GM23338 (cell line): ENCODE measurements at regions not wholly inside any gene's neighbourhood (a gene's known extent, or its start where the extent isn't known, plus 50 kb on each side); places are given as distances from the start of the nearest gene placed in this dataset.

ENCODE experiments used
- ATAC-seq: fragments of 200-7000 bp; cut with Tn5 transposase; 3 replicates; pipeline ENCODE4 v1.9.1; 2020
- DNase-seq: peaks from one replicate; pipeline ENCODE4 v3.0.0-alpha.2; 2015; ENCODE audit warnings: low spot score
- H2AFZ ChIP-seq: fragments of 200-600 bp; sonication (generic); 2 replicates; pipeline ENCODE4 v1.8.0; 2016; ENCODE audit warnings: antibody characterized with exemption, mild to moderate bottlenecking, moderate library complexity
- H3F3A ChIP-seq: fragments of 200-600 bp; sonication (generic); replicated peaks from 2 replicates; pipeline ENCODE4 v1.8.0; 2017; ENCODE audit warnings: antibody characterized with exemption, mixed run types, low read depth
- H3K27ac ChIP-seq: fragments of 200-600 bp; sonication (generic); 2 replicates; pipeline ENCODE4 v1.6.1; 2016; ENCODE audit warnings: low read depth
- H3K27me3 ChIP-seq: fragments of 200-600 bp; sonication (generic); 2 replicates; pipeline ENCODE4 v1.8.0; 2016; ENCODE audit warnings: mild to moderate bottlenecking, mixed run types, moderate library complexity; ENCODE audit not compliant: insufficient read depth
- H3K36me3 ChIP-seq: fragments of 200-600 bp; sonication (generic); 2 replicates; pipeline ENCODE4 v1.8.0; 2016; ENCODE audit warnings: mild to moderate bottlenecking; ENCODE audit not compliant: insufficient read depth
- H3K4me1 ChIP-seq: fragments of 200-600 bp; sonication (generic); 2 replicates; pipeline ENCODE4 v1.8.0; 2016; ENCODE audit warnings: mild to moderate bottlenecking, moderate library complexity; ENCODE audit not compliant: insufficient read depth
- H3K4me2 ChIP-seq: fragments of 200-600 bp; sonication (generic); 2 replicates; pipeline ENCODE4 v1.7.1; 2017; ENCODE audit warnings: mixed run types
- H3K4me3 ChIP-seq: fragments of 200-600 bp; sonication (generic); 2 replicates; pipeline ENCODE4 v1.6.1; 2016; ENCODE audit warnings: mixed run types
- H3K79me2 ChIP-seq: fragments of 200-600 bp; sonication (generic); replicated peaks from 2 replicates; pipeline ENCODE4 v1.8.0; 2017; ENCODE audit warnings: mild to moderate bottlenecking; ENCODE audit not compliant: insufficient read depth
- H3K9me2 ChIP-seq: fragments of 200-600 bp; sonication (generic); 2 replicates; pipeline ENCODE4 v1.8.0; 2017; ENCODE audit not compliant: insufficient read depth
- H4K20me1 ChIP-seq: fragments of 200-600 bp; sonication (generic); replicated peaks from 2 replicates; pipeline ENCODE4 v1.8.0; 2017; ENCODE audit warnings: mild to moderate bottlenecking; ENCODE audit not compliant: insufficient read depth
- H3K27ac Mint-ChIP-seq: 2 replicates; pipeline ENCODE4 v1.8.0; 2020; ENCODE audit warnings: inconsistent platforms, mild to moderate bottlenecking, moderate library complexity, mixed read lengths
- H3K27me3 Mint-ChIP-seq: 3 replicates; pipeline ENCODE4 v1.8.0; 2022; ENCODE audit warnings: low read depth, mild to moderate bottlenecking, moderate library complexity, mixed read lengths, inconsistent platforms; ENCODE audit not compliant: insufficient read depth, poor library complexity
- H3K36me3 Mint-ChIP-seq: 3 replicates; pipeline ENCODE4 v1.8.0; 2021; ENCODE audit warnings: low read depth, mild to moderate bottlenecking, inconsistent platforms, moderate library complexity, mixed read lengths
- H3K4me1 Mint-ChIP-seq: 3 replicates; pipeline ENCODE4 v1.8.0; 2020; ENCODE audit warnings: mild to moderate bottlenecking, inconsistent platforms, mixed read lengths
- H3K4me3 Mint-ChIP-seq: 3 replicates; pipeline ENCODE4 v1.8.0; 2021; ENCODE audit warnings: moderate library complexity, mild to moderate bottlenecking, inconsistent platforms, mixed read lengths
- H3K9me3 Mint-ChIP-seq: 3 replicates; pipeline ENCODE4 v1.8.0; 2020; ENCODE audit warnings: moderate library complexity, mild to moderate bottlenecking, inconsistent platforms, mixed read lengths
- CREB1 ChIP-seq: fragments of 250-450 bp; sonication (Bioruptor Pico); IDR thresholded peaks from 2 replicates; pipeline ENCODE4 v1.5.0; 2020; ENCODE audit warnings: low read depth, mild to moderate bottlenecking, moderate library complexity
- EZH2 ChIP-seq: fragments of 200-600 bp; sonication (generic); IDR thresholded peaks from one replicate; pipeline ENCODE4 v1.8.0; 2017; ENCODE audit warnings: antibody characterized with exemption, mild to moderate bottlenecking, low read depth; ENCODE audit not compliant: unreplicated experiment
- EZH2phosphoT487 ChIP-seq: fragments of 200-600 bp; sonication (generic); IDR thresholded peaks from one replicate; pipeline ENCODE4 v1.8.1; 2018; ENCODE audit warnings: antibody characterized with exemption; ENCODE audit not compliant: unreplicated experiment
- JUNB ChIP-seq: IDR thresholded peaks from one replicate; pipeline ENCODE4 v1.6.1; 2016; ENCODE audit warnings: antibody characterized with exemption; ENCODE audit not compliant: unreplicated experiment
- NANOG ChIP-seq: IDR thresholded peaks from 2 replicates; pipeline ENCODE4 v1.6.1; 2016; ENCODE audit warnings: antibody characterized with exemption, borderline replicate concordance
- POLR2AphosphoS5 ChIP-seq: IDR thresholded peaks from 2 replicates; pipeline ENCODE4 v1.6.1; 2016; ENCODE audit warnings: antibody characterized with exemption, low read depth
- STAT1 ChIP-seq: IDR thresholded peaks from one replicate; pipeline ENCODE4 v1.6.1; 2016; ENCODE audit warnings: antibody characterized with exemption; ENCODE audit not compliant: unreplicated experiment
- ZNF114 ChIP-seq: fragments of 250-450 bp; sonication (Bioruptor Pico); IDR thresholded peaks from 2 replicates; pipeline ENCODE4 v1.5.0; 2020; ENCODE audit warnings: mild to moderate bottlenecking, moderate library complexity
- ZNF331 ChIP-seq: fragments of 250-450 bp; sonication (Bioruptor Pico); IDR thresholded peaks from 2 replicates; pipeline ENCODE4 v1.5.0; 2020; ENCODE audit warnings: low read depth, mild to moderate bottlenecking, moderate library complexity
- ZNF462 ChIP-seq: fragments of 250-450 bp; sonication (Bioruptor Pico); IDR thresholded peaks from 2 replicates; pipeline ENCODE4 v1.5.0; 2020; ENCODE audit warnings: mild to moderate bottlenecking, moderate library complexity
- TF ChIP-seq, protein P1 (sequence below), 2 experiments: fragments of 200-600 bp in 1 of 2; sonication (generic) in 1 of 2; conservative IDR thresholded peaks; 2 replicates each; pipeline versions ENCODE4 v1.5.1 to v1.6.1; 2016 to 2017; ENCODE audit warnings: antibody characterized with exemption in 2 of 2, low read depth in 2 of 2, mild to moderate bottlenecking in 2 of 2, moderate library complexity in 1 of 2
- TF ChIP-seq, protein P2 (sequence below): IDR thresholded peaks from one replicate; pipeline ENCODE4 v1.6.1; 2018; ENCODE audit warnings: antibody characterized with exemption; ENCODE audit not compliant: unreplicated experiment
- TF ChIP-seq, protein P3 (sequence below): IDR thresholded peaks from 2 replicates; pipeline ENCODE4 v1.6.1; 2016; ENCODE audit warnings: antibody characterized with exemption

DNA sequence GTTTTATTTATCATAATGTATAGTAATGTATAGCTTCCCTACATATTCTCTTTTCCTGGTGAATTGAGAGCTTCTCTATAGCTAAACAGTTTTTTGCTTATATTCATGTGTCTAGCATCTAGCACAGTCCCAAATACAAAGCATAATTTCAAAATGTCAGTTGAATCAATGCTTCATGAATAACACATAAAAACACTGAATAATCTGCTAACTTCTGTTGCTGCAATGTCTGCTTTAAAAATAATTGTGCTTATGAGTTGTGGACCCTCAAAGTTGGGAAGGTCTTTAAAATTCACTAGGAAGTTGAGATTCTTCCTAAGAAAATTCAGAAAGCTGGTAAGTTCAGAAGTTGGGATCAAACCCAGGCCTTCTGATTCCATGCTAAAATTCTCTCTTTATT lies 600.9 kb upstream of the FAM98A start:
- ATAC-seq (no peak), DNase-seq (no peak)
- no peak overlapping the region for H3K4me3 Mint-ChIP-seq
- Histone ChIP-seq H3K9me2 (peaks cover 6% of the 10 kb centered on the region; the same call in 1 of the 2 replicates), H2AFZ (no peak overlapping the region), H3F3A (no peaks in the 10 kb centered on the region), H3K4me2 (no peak overlapping the region), H3K36me3 (no peaks in the 10 kb centered on the region), H4K20me1 (no peaks in the 10 kb centered on the region), H3K27me3 (no peaks in the 10 kb centered on the region), H3K4me1 (no peaks in the 10 kb centered on the region), H3K27ac (no peak overlapping the region), H3K4me3 (no peak overlapping the region), H3K79me2 (no peaks in the 10 kb centered on the region)
- H3K4me1 Mint-ChIP-seq = no peaks in the 10 kb centered on the region
- H3K9me3 Mint-ChIP-seq = peaks cover 5% of the 10 kb centered on the region; the same call in 2 of the 3 replicates
- TF ChIP-seq, protein P1, sequence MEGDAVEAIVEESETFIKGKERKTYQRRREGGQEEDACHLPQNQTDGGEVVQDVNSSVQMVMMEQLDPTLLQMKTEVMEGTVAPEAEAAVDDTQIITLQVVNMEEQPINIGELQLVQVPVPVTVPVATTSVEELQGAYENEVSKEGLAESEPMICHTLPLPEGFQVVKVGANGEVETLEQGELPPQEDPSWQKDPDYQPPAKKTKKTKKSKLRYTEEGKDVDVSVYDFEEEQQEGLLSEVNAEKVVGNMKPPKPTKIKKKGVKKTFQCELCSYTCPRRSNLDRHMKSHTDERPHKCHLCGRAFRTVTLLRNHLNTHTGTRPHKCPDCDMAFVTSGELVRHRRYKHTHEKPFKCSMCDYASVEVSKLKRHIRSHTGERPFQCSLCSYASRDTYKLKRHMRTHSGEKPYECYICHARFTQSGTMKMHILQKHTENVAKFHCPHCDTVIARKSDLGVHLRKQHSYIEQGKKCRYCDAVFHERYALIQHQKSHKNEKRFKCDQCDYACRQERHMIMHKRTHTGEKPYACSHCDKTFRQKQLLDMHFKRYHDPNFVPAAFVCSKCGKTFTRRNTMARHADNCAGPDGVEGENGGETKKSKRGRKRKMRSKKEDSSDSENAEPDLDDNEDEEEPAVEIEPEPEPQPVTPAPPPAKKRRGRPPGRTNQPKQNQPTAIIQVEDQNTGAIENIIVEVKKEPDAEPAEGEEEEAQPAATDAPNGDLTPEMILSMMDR (conservative IDR thresholded peaks at IDR 0.05; ENCODE audit: low read depth in 2 of 2) = no peak
- TF ChIP-seq POLR2AphosphoS5 (no peak), CREB1 (no peak), EZH2phosphoT487 (no peak), NANOG (no peak), ZNF462 (no peak), JUNB (no peak), STAT1 (no peak), EZH2 (no peak), ZNF331 (CRISPR knock-in tag) (no peak), ZNF114 (CRISPR knock-in tag) (no peak)
- TF ChIP-seq, protein P2, sequence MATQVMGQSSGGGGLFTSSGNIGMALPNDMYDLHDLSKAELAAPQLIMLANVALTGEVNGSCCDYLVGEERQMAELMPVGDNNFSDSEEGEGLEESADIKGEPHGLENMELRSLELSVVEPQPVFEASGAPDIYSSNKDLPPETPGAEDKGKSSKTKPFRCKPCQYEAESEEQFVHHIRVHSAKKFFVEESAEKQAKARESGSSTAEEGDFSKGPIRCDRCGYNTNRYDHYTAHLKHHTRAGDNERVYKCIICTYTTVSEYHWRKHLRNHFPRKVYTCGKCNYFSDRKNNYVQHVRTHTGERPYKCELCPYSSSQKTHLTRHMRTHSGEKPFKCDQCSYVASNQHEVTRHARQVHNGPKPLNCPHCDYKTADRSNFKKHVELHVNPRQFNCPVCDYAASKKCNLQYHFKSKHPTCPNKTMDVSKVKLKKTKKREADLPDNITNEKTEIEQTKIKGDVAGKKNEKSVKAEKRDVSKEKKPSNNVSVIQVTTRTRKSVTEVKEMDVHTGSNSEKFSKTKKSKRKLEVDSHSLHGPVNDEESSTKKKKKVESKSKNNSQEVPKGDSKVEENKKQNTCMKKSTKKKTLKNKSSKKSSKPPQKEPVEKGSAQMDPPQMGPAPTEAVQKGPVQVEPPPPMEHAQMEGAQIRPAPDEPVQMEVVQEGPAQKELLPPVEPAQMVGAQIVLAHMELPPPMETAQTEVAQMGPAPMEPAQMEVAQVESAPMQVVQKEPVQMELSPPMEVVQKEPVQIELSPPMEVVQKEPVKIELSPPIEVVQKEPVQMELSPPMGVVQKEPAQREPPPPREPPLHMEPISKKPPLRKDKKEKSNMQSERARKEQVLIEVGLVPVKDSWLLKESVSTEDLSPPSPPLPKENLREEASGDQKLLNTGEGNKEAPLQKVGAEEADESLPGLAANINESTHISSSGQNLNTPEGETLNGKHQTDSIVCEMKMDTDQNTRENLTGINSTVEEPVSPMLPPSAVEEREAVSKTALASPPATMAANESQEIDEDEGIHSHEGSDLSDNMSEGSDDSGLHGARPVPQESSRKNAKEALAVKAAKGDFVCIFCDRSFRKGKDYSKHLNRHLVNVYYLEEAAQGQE = no peak
- TF ChIP-seq, protein P3, sequence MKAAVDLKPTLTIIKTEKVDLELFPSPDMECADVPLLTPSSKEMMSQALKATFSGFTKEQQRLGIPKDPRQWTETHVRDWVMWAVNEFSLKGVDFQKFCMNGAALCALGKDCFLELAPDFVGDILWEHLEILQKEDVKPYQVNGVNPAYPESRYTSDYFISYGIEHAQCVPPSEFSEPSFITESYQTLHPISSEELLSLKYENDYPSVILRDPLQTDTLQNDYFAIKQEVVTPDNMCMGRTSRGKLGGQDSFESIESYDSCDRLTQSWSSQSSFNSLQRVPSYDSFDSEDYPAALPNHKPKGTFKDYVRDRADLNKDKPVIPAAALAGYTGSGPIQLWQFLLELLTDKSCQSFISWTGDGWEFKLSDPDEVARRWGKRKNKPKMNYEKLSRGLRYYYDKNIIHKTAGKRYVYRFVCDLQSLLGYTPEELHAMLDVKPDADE = no peak
- H3K36me3 Mint-ChIP-seq = peaks cover 3% of the 10 kb centered on the region; the same call in 2 of the 3 replicates
- no peak overlapping the region for H3K27ac Mint-ChIP-seq
- H3K27me3 Mint-ChIP-seq = peaks cover 2% of the 10 kb centered on the region
